Heart right ventricle (tissue), 16 donors: ENCODE measurements at regions not wholly inside any gene's neighbourhood (a gene's known extent, or its start where the extent isn't known, plus 50 kb on each side); places are given as distances from the start of the nearest gene placed in this dataset.

Experiments used
- ATAC-seq, 8 donors: fragments of 200-7000 bp; cut with Tn5 transposase; one replicate each; pipeline ENCODE4 v1.9.1; 2020; ENCODE audit warnings: mild to moderate bottlenecking in 8 of 8, moderate library complexity in 8 of 8, moderate number of reproducible peaks in 1 of 8
- DNase-seq, 2 donors: peaks; one replicate each; pipeline ENCODE4 v3.0.0-alpha.2; 2020
- H3K27ac ChIP-seq, 10 donors: fragments of 200-600 bp; sonication (generic) in 2 of 10; one replicate each; pipeline versions ENCODE4 v1.5.0 to v1.8.0; 2020 to 2022; ENCODE audit warnings: mild to moderate bottlenecking in 3 of 10
- H3K27me3 ChIP-seq, 7 donors: fragments of 200-600 bp; one replicate each; pipeline ENCODE4 v1.8.0; 2021 to 2022; ENCODE audit warnings: mild to moderate bottlenecking in 2 of 7
- H3K36me3 ChIP-seq, 9 donors: fragments of 200-600 bp; sonication (generic) in 1 of 9; one replicate each; pipeline versions ENCODE4 v1.5.0 to v1.8.0; 2020 to 2022; ENCODE audit warnings: mild to moderate bottlenecking in 2 of 9
- H3K4me1 ChIP-seq, 9 donors: fragments of 200-600 bp; sonication (generic) in 1 of 9; one replicate each; pipeline versions ENCODE4 v1.5.0 to v1.8.0; 2020 to 2022; ENCODE audit warnings: mild to moderate bottlenecking in 4 of 9
- H3K4me3 ChIP-seq, 10 donors: fragments of 200-600 bp; sonication (generic) in 2 of 10; one replicate each; pipeline versions ENCODE4 v1.5.0 to v1.8.0; 2020 to 2022; ENCODE audit warnings: mild to moderate bottlenecking in 7 of 10, moderate library complexity in 2 of 10
- H3K9me3 ChIP-seq, 11 donors: fragments of 200-600 bp in 10 of 11; sonication (generic) in 2 of 11; one replicate each; pipeline versions ENCODE4 v1.5.0 to v1.8.0; 2013 to 2022; ENCODE audit warnings: mild to moderate bottlenecking in 2 of 11, control low read depth in 1 of 11, moderate library complexity in 1 of 11
- WGBS, 2 donors: extraction: QIAGEN DNeasy Blood & Tissue Kit; methylation state at CpG; one replicate each; pipeline ENCODE4 v1.1.7; 2013; ENCODE audit warnings: inconsistent platforms in 1 of 2; 5-methylcytosine and 5-hydroxymethylcytosine counted together
- intact Hi-C, 10 donors: fragments of 100-400 bp; cut with DNase I; formaldehyde crosslinking; loops; one replicate each; pipeline versions ENCODE4 v1.11.1 to v1.14.2; 2022
- TF ChIP-seq, protein P1 (sequence below), 9 donors: fragments of 200-600 bp; sonication (generic) in 2 of 9; IDR thresholded peaks; one replicate each; pipeline versions ENCODE4 v1.5.0 to v1.8.0; 2021 to 2022; ENCODE audit warnings: antibody characterized with exemption in 9 of 9, mild to moderate bottlenecking in 5 of 9, moderate library complexity in 1 of 9
- donor health status: Arrhythmogenic right ventricular cardiomyopathy.
- donor health status: ischemic (EF 13 %, LVEDD 7.1; RV severe dilation, severe dysfunction).
- donor health status: healthy with polysubstance abuse.
- donor health status: DM: no; HTN: yes; CAD: no.
- donor health status: DM: no; HTN: no; CAD: no.
- donor health status: ischemic (EF 25% LVEDD 6.9; RV normal size, moderate dysfunction).
- donor health status: ischemic (EF 25% LVEDD 5.7; RV mildly dilated, moderate dysfunction).
- donor health status: healthy.
- donor health status: DM: yes; HTN: yes; CAD: no.
- donor health status: Ischemic cardiomyopathy.
- donor health status: ischemic (EF 35%, LVEDD 5.7; RV mildly dilated, moderate dysfunction).
- donor health status: nonischemic (EF 11% LVEDD 7.7; RV severe dilation, severe dysfunction).
- donor health status: DM: yes; HTN: yes; CAD: no.
- donor health status: PGD.
- donor health status: ischemic (EF 29% LVEDD 5.4; RV normal size, mild dysfunction).
- donor health status: nonischemic (EF 23%, LVEDD 6.1; RV moderate dilation, normal function).

- Histone ChIP-seq H3K27me3 (no peaks in the 10 kb centered on the region), H3K9me3 (peaks cover 0 to 6% (median 0%) of the 10 kb centered on the region in 11 donors), H3K4me3 (no peak overlapping the region), H3K36me3 (no peaks in the 10 kb centered on the region), H3K4me1 (no peaks in the 10 kb centered on the region), H3K27ac (no peak overlapping the region)
- 63 to 76% methylated on average over 2 of the region's 2 CpGs for WGBS, 2 donors
- ATAC-seq (no peak), DNase-seq (no peak)
- intact Hi-C loops, result no loop called here
- TF ChIP-seq, protein P1, sequence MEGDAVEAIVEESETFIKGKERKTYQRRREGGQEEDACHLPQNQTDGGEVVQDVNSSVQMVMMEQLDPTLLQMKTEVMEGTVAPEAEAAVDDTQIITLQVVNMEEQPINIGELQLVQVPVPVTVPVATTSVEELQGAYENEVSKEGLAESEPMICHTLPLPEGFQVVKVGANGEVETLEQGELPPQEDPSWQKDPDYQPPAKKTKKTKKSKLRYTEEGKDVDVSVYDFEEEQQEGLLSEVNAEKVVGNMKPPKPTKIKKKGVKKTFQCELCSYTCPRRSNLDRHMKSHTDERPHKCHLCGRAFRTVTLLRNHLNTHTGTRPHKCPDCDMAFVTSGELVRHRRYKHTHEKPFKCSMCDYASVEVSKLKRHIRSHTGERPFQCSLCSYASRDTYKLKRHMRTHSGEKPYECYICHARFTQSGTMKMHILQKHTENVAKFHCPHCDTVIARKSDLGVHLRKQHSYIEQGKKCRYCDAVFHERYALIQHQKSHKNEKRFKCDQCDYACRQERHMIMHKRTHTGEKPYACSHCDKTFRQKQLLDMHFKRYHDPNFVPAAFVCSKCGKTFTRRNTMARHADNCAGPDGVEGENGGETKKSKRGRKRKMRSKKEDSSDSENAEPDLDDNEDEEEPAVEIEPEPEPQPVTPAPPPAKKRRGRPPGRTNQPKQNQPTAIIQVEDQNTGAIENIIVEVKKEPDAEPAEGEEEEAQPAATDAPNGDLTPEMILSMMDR (IDR thresholded peaks at IDR 0.05), result no peak
Observed at GRCh38 chr19:34588846-34589245, 88.1 kb downstream of the SCGB2B2 start.

DNA sequence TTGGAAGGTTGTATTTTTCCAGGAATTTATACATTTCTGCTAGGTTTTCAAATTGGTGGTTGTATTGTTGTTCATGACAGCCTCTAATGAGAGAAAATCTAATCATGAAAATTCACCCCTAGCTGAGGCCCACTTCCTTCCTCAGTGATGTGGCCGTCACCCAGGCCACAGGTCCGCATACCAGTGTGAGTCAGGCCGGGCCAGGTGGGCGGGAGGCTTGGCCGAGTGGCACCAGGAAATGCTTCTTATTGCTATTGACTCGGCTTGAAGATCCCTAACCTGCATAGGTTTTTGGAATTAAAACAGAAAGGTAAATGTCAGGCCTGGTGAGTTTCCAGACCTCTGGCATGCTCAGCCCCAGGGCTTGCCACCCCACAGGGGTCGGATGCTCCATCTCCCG lies 88.7 kb downstream of the SCGB2B2 start:
- H3K4me3 ChIP-seq, result no peak overlapping the region
- no peak overlapping the region for H3K27ac ChIP-seq
- DNase-seq (no peak), ATAC-seq (no peak)
- WGBS, 2 donors, result 74 to 77% methylated on average over 8 of the region's 8 CpGs
- no peaks in the 10 kb centered on the region for H3K36me3 ChIP-seq
- H3K9me3 ChIP-seq, result peaks cover 0 to 9% (median 0%) of the 10 kb centered on the region in 11 donors
- TF ChIP-seq, protein P1 (IDR thresholded peaks at IDR 0.05), result no peak
- H3K4me1 ChIP-seq, result no peaks in the 10 kb centered on the region
- no peaks in the 10 kb centered on the region for H3K27me3 ChIP-seq
- intact Hi-C loops, result no loop called here

- H3K27ac ChIP-seq, result no peak overlapping the region
- DNase-seq (no peak), ATAC-seq (no peak)
- no peaks in the 10 kb centered on the region for H3K36me3 ChIP-seq
- H3K4me1 ChIP-seq, result no peaks in the 10 kb centered on the region
- H3K4me3 ChIP-seq, result no peak overlapping the region
- intact Hi-C loops, result no loop called here
- H3K9me3 ChIP-seq, result peaks cover 0 to 9% (median 0%) of the 10 kb centered on the region in 11 donors
- peaks cover 0 to 9% (median 0%) of the 10 kb centered on the region in 7 donors for H3K27me3 ChIP-seq
- 70 to 77% methylated on average over 8 of the region's 8 CpGs for WGBS, 2 donors
- TF ChIP-seq, protein P1 (IDR thresholded peaks at IDR 0.05), result no peak
Observed at GRCh38 chr19:34580408-34580807, 96.6 kb downstream of the SCGB2B2 start.

DNA sequence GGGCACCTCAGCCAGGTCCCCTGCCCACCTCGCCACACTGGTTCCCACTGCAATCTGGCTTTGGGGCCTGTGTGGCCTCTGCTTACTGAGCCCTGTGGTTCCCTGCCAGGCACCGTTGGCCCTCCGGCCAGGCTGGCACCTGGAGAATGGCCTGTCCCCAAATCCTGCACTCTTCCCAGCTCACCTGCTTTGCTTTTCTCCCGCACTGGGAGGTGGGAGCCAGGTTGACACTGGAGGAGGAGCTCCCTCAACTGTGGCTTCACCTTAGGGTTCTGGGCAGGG lies 97.0 kb downstream of the SCGB2B2 start:
- ATAC-seq (no peak), DNase-seq (no peak)
- intact Hi-C loops, result no loop called here
- Histone ChIP-seq H3K27me3 (peaks cover 0 to 9% (median 0%) of the 10 kb centered on the region in 7 donors), H3K4me1 (no peaks in the 10 kb centered on the region), H3K27ac (no peak overlapping the region), H3K4me3 (no peak overlapping the region), H3K9me3 (peaks cover 0 to 9% (median 0%) of the 10 kb centered on the region in 11 donors), H3K36me3 (no peaks in the 10 kb centered on the region)
- WGBS, 2 donors, result 82 to 86% methylated on average over 4 of the region's 4 CpGs
- TF ChIP-seq, protein P1 (IDR thresholded peaks at IDR 0.05), result no peak
